CD14-positive monocyte (primary cell): ENCODE measurements at regions not wholly inside any gene's neighbourhood (a gene's known extent, or its start where the extent isn't known, plus 50 kb on each side); places are given as distances from the start of the nearest gene placed in this dataset.

Experiments
- DNase-seq, 3 donors: peaks; one replicate each; pipeline ENCODE4 v3.0.0-alpha.2; 2011 to 2022
- H2AFZ ChIP-seq: 2 replicates; pipeline ENCODE4 v1.6.0; 2012; ENCODE audit warnings: mild to moderate bottlenecking, low read depth, low read length, inconsistent platforms; ENCODE audit not compliant: insufficient read depth, poor library complexity, severe bottlenecking
- H3K27ac ChIP-seq, 2 donors: 1 replicate in 1 of 2; 2 replicates in 1 of 2; pipeline ENCODE4 v1.5.1; 2012 to 2013; ENCODE audit warnings: low read length in 2 of 2, control low read depth in 1 of 2, inconsistent platforms in 1 of 2, low read depth in 1 of 2, mild to moderate bottlenecking in 1 of 2
- H3K27me3 ChIP-seq, 2 donors: one replicate each; pipeline versions ENCODE4 v1.6.0 to v1.6.1; 2011 to 2013; ENCODE audit warnings: low read length in 2 of 2; ENCODE audit not compliant: control insufficient read depth in 2 of 2, insufficient read depth in 2 of 2
- H3K36me3 ChIP-seq, 2 donors: replicated peaks in 1 of 2; 1 replicate in 1 of 2; 2 replicates in 1 of 2; pipeline versions ENCODE4 v1.5.1 to v1.6.1; 2012 to 2013; ENCODE audit warnings: low read length in 2 of 2, control low read depth in 1 of 2, inconsistent platforms in 1 of 2, mild to moderate bottlenecking in 1 of 2; ENCODE audit not compliant: insufficient read depth in 2 of 2, control insufficient read depth in 1 of 2
- H3K4me1 ChIP-seq, 2 donors: 1 replicate in 1 of 2; 2 replicates in 1 of 2; pipeline versions ENCODE4 v1.5.1 to v1.6.1; 2012 to 2013; ENCODE audit warnings: low read length in 2 of 2, control low read depth in 1 of 2, inconsistent platforms in 1 of 2, mild to moderate bottlenecking in 1 of 2, moderate library complexity in 1 of 2; ENCODE audit not compliant: insufficient read depth in 2 of 2, control insufficient read depth in 1 of 2
- H3K4me2 ChIP-seq: replicated peaks from 2 replicates; pipeline ENCODE3; 2012; ENCODE audit warnings: low read length, moderate library complexity, mild to moderate bottlenecking; ENCODE audit not compliant: poor library complexity, severe bottlenecking; ENCODE audit errors: extremely low read depth
- H3K4me3 ChIP-seq, 3 experiments: fragments of 200-600 bp in 1 of 3; sonication (generic) in 1 of 3; replicated peaks in 1 of 3; 1 replicate in 2 of 3; 2 replicates in 1 of 3; pipeline ENCODE4 v1.5.1; 2011 to 2013; ENCODE audit warnings: low read length in 3 of 3, mild to moderate bottlenecking in 3 of 3, control low read depth in 2 of 3, low read depth in 2 of 3, inconsistent platforms in 1 of 3, moderate library complexity in 1 of 3
- H3K79me2 ChIP-seq: 2 replicates; pipeline ENCODE4 v1.6.0; 2012; ENCODE audit warnings: mild to moderate bottlenecking, control low read depth, inconsistent platforms, low read length, moderate library complexity; ENCODE audit not compliant: insufficient read depth
- H3K9ac ChIP-seq: 2 replicates; pipeline ENCODE4 v1.6.0; 2017; ENCODE audit warnings: low read length, mild to moderate bottlenecking; ENCODE audit not compliant: insufficient read depth, poor library complexity, severe bottlenecking
- H3K9me3 ChIP-seq, 2 donors: replicated peaks in 1 of 2; 1 replicate in 1 of 2; 2 replicates in 1 of 2; pipeline versions ENCODE4 v1.5.1 to v1.6.1; 2012 to 2013; ENCODE audit warnings: low read length in 2 of 2, control low read depth in 1 of 2; ENCODE audit not compliant: control insufficient read depth in 1 of 2, insufficient read depth in 1 of 2
- H4K20me1 ChIP-seq: 2 replicates; pipeline ENCODE4 v1.6.0; 2012; ENCODE audit warnings: mild to moderate bottlenecking, low read length, control low read depth, moderate library complexity; ENCODE audit not compliant: insufficient read depth
- H3K27ac Mint-ChIP-seq, 7 donors: one replicate each; pipeline ENCODE4 v1.8.0; 2020; ENCODE audit warnings: mild to moderate bottlenecking in 7 of 7, mixed read lengths in 7 of 7, moderate library complexity in 6 of 7, inconsistent platforms in 2 of 7
- H3K27me3 Mint-ChIP-seq, 3 donors: one replicate each; pipeline ENCODE4 v1.8.0; 2021 to 2022; ENCODE audit warnings: low read depth in 3 of 3, mild to moderate bottlenecking in 3 of 3, mixed read lengths in 3 of 3, moderate library complexity in 3 of 3, inconsistent platforms in 1 of 3
- H3K36me3 Mint-ChIP-seq, 2 donors: one replicate each; pipeline ENCODE4 v1.8.0; 2020; ENCODE audit warnings: mixed read lengths in 2 of 2, inconsistent platforms in 1 of 2, mild to moderate bottlenecking in 1 of 2
- H3K4me1 Mint-ChIP-seq: one replicate; pipeline ENCODE4 v1.8.0; 2020; ENCODE audit warnings: mild to moderate bottlenecking, mixed read lengths
- H3K4me3 Mint-ChIP-seq, 2 donors: one replicate each; pipeline ENCODE4 v1.8.0; 2020; ENCODE audit warnings: mild to moderate bottlenecking in 2 of 2, mixed read lengths in 2 of 2, moderate library complexity in 1 of 2
- H3K9me3 Mint-ChIP-seq, 7 donors: one replicate each; pipeline ENCODE4 v1.8.0; 2020 to 2022; ENCODE audit warnings: mixed read lengths in 7 of 7, mild to moderate bottlenecking in 6 of 7, moderate library complexity in 6 of 7, inconsistent platforms in 2 of 7
- WGBS: methylation state at CpG from one replicate; pipeline ENCODE4 v1.1.5; 2013; ENCODE audit warnings: missing lambda C conversion rate; ENCODE audit not compliant: insufficient coverage; 5-methylcytosine and 5-hydroxymethylcytosine counted together
- intact Hi-C, 2 donors: fragments of 100-400 bp; cut with micrococcal nuclease; formaldehyde crosslinking; loops; one replicate each; pipeline versions ENCODE4 v1.15.0 to v1.15.1; 2023
- TF ChIP-seq, protein P1 (sequence below): fragments of 200-600 bp; IDR thresholded peaks from one replicate; pipeline ENCODE4 v1.8.0; 2022; ENCODE audit warnings: antibody characterized with exemption, mild to moderate bottlenecking

DNA sequence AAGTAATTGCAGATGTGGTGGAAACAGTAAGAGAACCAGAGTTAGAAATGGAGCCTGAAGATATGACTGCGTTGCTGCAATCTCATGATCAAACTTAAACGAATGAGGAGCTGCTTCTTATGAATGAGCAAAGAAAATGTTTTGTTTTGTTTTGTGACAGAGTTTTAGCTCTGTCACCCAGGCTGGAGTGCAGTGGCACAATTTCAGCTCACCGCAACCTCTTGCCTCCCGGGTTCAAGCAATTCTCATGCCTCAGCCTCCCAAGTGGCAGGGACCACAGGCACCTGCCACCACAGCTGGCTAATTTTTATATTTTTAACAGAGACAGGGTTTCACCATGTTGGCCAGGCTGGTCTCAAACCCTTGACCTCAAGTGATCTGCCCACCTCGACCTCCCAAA is 53.3 kb upstream of the NFASC start:
- H3K27me3 Mint-ChIP-seq = peaks cover 12 to 13% (median 12%) of the 10 kb centered on the region in 3 donors

DNA sequence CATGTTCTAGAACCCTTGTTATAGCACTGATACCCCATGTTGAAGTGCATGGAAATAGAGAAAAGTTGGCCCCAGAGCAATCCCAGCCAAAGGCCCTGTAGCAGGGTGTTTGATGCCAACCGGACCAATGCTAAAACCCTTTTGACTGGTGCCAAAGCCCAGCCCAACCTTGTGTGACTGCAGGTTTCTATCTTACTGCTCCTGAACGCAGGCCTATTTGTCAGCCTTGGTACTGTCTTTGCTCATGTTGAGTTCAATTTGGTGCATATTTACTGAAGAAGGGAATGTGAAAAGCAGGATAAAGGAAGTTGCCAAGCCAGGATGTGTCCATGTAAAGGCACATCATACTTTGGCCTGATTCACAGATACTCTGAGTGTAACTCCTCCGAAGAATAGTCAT is 51.7 kb upstream of the NFASC start:
- no peaks in the 10 kb centered on the region for H3K9me3 ChIP-seq
- intact Hi-C loops = no loop called here
- Mint-ChIP-seq H3K36me3 (no peaks in the 10 kb centered on the region), H3K4me3 (no peak overlapping the region), H3K27ac (no peak overlapping the region), H3K4me1 (no peaks in the 10 kb centered on the region), H3K27me3 (peaks cover 12 to 14% (median 12%) of the 10 kb centered on the region in 3 donors), H3K9me3 (no peaks in the 10 kb centered on the region)
- H3K9ac ChIP-seq = no peak overlapping the region
- H3K27me3 ChIP-seq = peaks cover 0 to 2% of the 10 kb centered on the region in 2 donors
- no peaks in the 10 kb centered on the region for H3K36me3 ChIP-seq
- no peak for DNase-seq
- H3K79me2 ChIP-seq = no peaks in the 10 kb centered on the region
- H4K20me1 ChIP-seq = no peaks in the 10 kb centered on the region
- TF ChIP-seq, protein P1, sequence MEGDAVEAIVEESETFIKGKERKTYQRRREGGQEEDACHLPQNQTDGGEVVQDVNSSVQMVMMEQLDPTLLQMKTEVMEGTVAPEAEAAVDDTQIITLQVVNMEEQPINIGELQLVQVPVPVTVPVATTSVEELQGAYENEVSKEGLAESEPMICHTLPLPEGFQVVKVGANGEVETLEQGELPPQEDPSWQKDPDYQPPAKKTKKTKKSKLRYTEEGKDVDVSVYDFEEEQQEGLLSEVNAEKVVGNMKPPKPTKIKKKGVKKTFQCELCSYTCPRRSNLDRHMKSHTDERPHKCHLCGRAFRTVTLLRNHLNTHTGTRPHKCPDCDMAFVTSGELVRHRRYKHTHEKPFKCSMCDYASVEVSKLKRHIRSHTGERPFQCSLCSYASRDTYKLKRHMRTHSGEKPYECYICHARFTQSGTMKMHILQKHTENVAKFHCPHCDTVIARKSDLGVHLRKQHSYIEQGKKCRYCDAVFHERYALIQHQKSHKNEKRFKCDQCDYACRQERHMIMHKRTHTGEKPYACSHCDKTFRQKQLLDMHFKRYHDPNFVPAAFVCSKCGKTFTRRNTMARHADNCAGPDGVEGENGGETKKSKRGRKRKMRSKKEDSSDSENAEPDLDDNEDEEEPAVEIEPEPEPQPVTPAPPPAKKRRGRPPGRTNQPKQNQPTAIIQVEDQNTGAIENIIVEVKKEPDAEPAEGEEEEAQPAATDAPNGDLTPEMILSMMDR = no peak
- no peak overlapping the region for H3K4me3 ChIP-seq
- WGBS = 94% methylated on average over 2 of the region's 3 CpGs
- no peak overlapping the region for H3K4me2 ChIP-seq
- H3K4me1 ChIP-seq = no peaks in the 10 kb centered on the region
- H3K27ac ChIP-seq = no peak overlapping the region
- no peak overlapping the region for H2AFZ ChIP-seq

More for the DNA sequence above, 53.3 kb upstream of the NFASC start:
- Mint-ChIP-seq H3K27ac (peak overlapping the region in 1 of 7 donors; percentile 42), H3K4me1 (no peaks in the 10 kb centered on the region), H3K9me3 (no peaks in the 10 kb centered on the region), H3K4me3 (no peak overlapping the region), H3K36me3 (no peaks in the 10 kb centered on the region)
- no peak overlapping the region for H3K4me3 ChIP-seq
- H3K27me3 ChIP-seq = peaks cover 0 to 2% of the 10 kb centered on the region in 2 donors
- H3K36me3 ChIP-seq = no peaks in the 10 kb centered on the region
- H4K20me1 ChIP-seq = no peaks in the 10 kb centered on the region
- no peak overlapping the region for H2AFZ ChIP-seq
- H3K9ac ChIP-seq = no peak overlapping the region
- H3K27ac ChIP-seq = no peak overlapping the region
- WGBS = 92% methylated on average over 4 of the region's 5 CpGs
- no peaks in the 10 kb centered on the region for H3K4me1 ChIP-seq
- DNase-seq = no peak
- H3K9me3 ChIP-seq = no peaks in the 10 kb centered on the region
- H3K4me2 ChIP-seq = no peak overlapping the region
- H3K79me2 ChIP-seq = no peaks in the 10 kb centered on the region
- intact Hi-C loops = no loop called here
- TF ChIP-seq, protein P1 = no peak
